ENCODE measurements at regions not wholly inside any gene's neighbourhood (a gene's known extent, or its start where the extent isn't known, plus 50 kb on each side); places are given as distances from the start of the nearest gene placed in this dataset.

DNA sequence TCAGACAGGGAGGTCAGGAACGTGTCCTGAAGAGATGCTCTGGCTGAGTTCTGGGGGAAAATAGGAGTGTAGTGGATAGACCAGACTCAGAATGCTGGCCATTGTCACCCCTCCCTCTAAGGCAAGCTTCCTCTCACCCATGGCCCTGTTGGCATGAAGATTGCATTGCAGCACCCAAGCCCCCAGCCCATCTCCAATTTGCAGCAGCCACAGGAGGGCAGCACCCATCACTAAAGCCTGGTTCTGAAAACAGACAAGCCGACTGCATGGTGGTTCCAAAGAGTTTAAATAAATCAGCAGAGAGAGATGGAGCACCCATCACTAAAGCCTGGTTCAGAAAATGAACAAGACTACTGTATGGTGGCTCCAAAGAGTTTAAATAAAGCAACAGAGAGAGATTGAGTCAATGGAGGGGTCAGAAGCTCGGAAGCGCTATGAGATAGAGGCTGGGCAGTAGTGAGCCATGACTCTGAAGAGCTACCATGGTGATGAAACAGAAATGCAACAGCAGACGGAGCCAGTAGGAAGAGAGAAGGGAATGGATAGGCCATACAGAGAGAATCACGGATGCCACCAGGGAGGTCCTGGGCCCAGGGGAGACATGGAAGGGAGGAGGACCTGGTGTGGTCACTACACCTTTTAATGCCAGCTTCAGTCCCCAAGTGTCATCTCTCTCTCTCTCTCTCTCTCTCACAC, 237.9 kb upstream of the MYO3A start:
- TF ChIP-seq POLR2AphosphoS5 (IDR thresholded peaks at IDR 0.05) (no peak), POLR2A (IDR thresholded peaks at IDR 0.05) (no peak)
- TF ChIP-seq, protein P1, sequence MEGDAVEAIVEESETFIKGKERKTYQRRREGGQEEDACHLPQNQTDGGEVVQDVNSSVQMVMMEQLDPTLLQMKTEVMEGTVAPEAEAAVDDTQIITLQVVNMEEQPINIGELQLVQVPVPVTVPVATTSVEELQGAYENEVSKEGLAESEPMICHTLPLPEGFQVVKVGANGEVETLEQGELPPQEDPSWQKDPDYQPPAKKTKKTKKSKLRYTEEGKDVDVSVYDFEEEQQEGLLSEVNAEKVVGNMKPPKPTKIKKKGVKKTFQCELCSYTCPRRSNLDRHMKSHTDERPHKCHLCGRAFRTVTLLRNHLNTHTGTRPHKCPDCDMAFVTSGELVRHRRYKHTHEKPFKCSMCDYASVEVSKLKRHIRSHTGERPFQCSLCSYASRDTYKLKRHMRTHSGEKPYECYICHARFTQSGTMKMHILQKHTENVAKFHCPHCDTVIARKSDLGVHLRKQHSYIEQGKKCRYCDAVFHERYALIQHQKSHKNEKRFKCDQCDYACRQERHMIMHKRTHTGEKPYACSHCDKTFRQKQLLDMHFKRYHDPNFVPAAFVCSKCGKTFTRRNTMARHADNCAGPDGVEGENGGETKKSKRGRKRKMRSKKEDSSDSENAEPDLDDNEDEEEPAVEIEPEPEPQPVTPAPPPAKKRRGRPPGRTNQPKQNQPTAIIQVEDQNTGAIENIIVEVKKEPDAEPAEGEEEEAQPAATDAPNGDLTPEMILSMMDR (IDR thresholded peaks at IDR 0.05) = no peak

All from breast epithelium (tissue), 3 donors.